ENCODE measurements at regions not wholly inside any gene's neighbourhood (a gene's known extent, or its start where the extent isn't known, plus 50 kb on each side); places are given as distances from the start of the nearest gene placed in this dataset.

DNA sequence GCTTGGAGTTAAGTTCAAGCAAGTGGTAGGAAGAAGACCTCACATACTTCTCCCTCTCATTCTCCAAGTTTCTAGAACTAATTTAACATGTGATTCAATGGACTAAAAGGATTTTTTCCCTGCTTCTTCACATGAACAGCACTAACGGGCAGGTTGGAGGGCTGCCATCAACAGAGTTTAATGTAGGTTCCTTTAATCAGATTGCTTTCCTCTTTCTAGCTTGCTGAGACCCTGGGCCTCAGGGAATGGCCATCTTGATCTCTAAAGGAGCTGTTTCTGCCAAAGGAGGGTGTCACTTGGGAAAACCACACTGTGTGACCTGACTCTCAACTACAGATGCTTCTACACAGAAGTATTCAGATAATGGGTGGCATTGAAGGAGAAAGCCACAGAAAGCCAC is 223.3 kb downstream of the PIK3R1 start:
- no peaks in the 10 kb centered on the region for H4K20me1 ChIP-seq (ENCODE audit: insufficient read depth)
- peaks cover 7 to 11% of the 10 kb centered on the region in 2 experiments for H3K4me1 ChIP-seq (ENCODE audit: control insufficient read depth in 1 of 2, insufficient read depth in 2 of 2, low read length in 2 of 2)
- no peak overlapping the region for H3K4me3 ChIP-seq (replicated peaks in 1 of 2; ENCODE audit: low read depth in 1 of 2, low read length in 2 of 2)
- H3K9me3 ChIP-seq (ENCODE audit: control insufficient read depth in 1 of 2, insufficient read depth in 1 of 2, low read depth in 1 of 2, low read length in 2 of 2), result no peaks in the 10 kb centered on the region
- no peaks in the 10 kb centered on the region for H3K27me3 ChIP-seq (ENCODE audit: insufficient read depth, low read length)
- no peak overlapping the region for H3K4me2 ChIP-seq (ENCODE audit: low read length)
- BruUV-seq (replicated peaks), result no TSS peak
- no peaks in the 10 kb centered on the region for H3K36me3 ChIP-seq (ENCODE audit: control insufficient read depth in 1 of 2, insufficient read depth in 2 of 2, low read length in 2 of 2)
- intact Hi-C loops (cut with micrococcal nuclease), result no loop called here
- no peak for TF ChIP-seq SP1 (IDR thresholded peaks at IDR 0.05; ENCODE audit: low read depth)
- TF ChIP-seq JUND (IDR thresholded peaks at IDR 0.05), result no peak
- TF ChIP-seq, protein P1, sequence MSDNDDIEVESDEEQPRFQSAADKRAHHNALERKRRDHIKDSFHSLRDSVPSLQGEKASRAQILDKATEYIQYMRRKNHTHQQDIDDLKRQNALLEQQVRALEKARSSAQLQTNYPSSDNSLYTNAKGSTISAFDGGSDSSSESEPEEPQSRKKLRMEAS (IDR thresholded peaks at IDR 0.05), result no peak
- TF ChIP-seq EZH2 (IDR thresholded peaks at IDR 0.05), result no peak
- no peak for TF ChIP-seq ZFX (IDR thresholded peaks at IDR 0.05)
- TF ChIP-seq ELF1 (IDR thresholded peaks at IDR 0.05; ENCODE audit: borderline replicate concordance, low read depth), result no peak
- TF ChIP-seq, protein P2, sequence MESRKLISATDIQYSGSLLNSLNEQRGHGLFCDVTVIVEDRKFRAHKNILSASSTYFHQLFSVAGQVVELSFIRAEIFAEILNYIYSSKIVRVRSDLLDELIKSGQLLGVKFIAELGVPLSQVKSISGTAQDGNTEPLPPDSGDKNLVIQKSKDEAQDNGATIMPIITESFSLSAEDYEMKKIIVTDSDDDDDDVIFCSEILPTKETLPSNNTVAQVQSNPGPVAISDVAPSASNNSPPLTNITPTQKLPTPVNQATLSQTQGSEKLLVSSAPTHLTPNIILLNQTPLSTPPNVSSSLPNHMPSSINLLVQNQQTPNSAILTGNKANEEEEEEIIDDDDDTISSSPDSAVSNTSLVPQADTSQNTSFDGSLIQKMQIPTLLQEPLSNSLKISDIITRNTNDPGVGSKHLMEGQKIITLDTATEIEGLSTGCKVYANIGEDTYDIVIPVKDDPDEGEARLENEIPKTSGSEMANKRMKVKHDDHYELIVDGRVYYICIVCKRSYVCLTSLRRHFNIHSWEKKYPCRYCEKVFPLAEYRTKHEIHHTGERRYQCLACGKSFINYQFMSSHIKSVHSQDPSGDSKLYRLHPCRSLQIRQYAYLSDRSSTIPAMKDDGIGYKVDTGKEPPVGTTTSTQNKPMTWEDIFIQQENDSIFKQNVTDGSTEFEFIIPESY (IDR thresholded peaks at IDR 0.05; ENCODE audit: extremely low read depth, insufficient replicate concordance, low read length), result no peak
- TF ChIP-seq SRF (IDR thresholded peaks at IDR 0.05; ENCODE audit: low read depth), result no peak
- TF ChIP-seq, protein P3, sequence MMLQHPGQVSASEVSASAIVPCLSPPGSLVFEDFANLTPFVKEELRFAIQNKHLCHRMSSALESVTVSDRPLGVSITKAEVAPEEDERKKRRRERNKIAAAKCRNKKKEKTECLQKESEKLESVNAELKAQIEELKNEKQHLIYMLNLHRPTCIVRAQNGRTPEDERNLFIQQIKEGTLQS (IDR thresholded peaks at IDR 0.05), result no peak
- no peak for TF ChIP-seq CTCF (IDR thresholded peaks at IDR 0.05 in 2 of 3, conservative IDR thresholded peaks at IDR 0.05 in 1 of 3; ENCODE audit: borderline replicate concordance in 1 of 3, insufficient read depth in 1 of 3, low read depth in 2 of 3, low read length in 2 of 3)
- ChIA-PET RAD21 (ENCODE audit: low non-redundant PET in 1 of 2, low total read pairs in 2 of 2, uncharacterized antibody in 2 of 2, unreplicated experiment in 2 of 2) (no interaction called here), CTCF (no interaction called here), POLR2A (no interaction called here)
- no peaks in the 10 kb centered on the region for H3K79me2 ChIP-seq (ENCODE audit: insufficient read depth, low read length)
- H2AFZ ChIP-seq (ENCODE audit: low read depth, low read length, poor library complexity, severe bottlenecking), result no peak overlapping the region
- H3K9ac ChIP-seq (ENCODE audit: low read length), result no peak overlapping the region
- no peaks in the 10 kb centered on the region for H3K9me2 ChIP-seq (ENCODE audit: insufficient read depth)
- no peak overlapping the region for H3K27ac ChIP-seq (ENCODE audit: low read depth, low read length)
- DNase-seq (ENCODE audit: low read depth, low spot score), result no peak
- ATAC-seq, result no peak

Measured in HCT116 (cell line).